ENCODE measurements at regions not wholly inside any gene's neighbourhood (a gene's known extent, or its start where the extent isn't known, plus 50 kb on each side); places are given as distances from the start of the nearest gene placed in this dataset.
"Not testable (repeated sequence)": the region's sequence is repeated elsewhere in the genome, so short reads cannot be mapped to it uniquely, and the experiment has no call there.

DNA sequence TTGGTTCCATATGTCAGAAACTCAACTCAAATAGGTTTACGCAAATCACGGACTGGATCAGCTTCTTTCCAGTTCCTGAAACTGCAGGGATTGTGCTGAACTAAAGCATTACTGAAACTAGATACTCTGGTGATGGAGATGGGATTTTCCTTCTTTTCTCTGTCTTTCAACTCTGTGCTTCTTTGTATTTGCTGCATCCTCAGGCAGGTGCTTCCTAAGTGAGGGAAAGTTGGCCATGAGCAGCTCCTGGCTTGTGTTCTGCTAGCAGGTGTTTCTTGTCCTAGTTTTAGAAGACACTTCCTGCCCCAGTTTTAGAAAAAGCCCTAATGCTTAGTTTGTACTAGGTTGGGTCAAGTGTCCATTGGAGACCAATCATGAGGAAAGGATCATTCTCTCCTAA, 86.7 kb upstream of the USP24 start:
- no peak for DNase-seq (ENCODE audit: low read depth)
- TF ChIP-seq, protein P1, sequence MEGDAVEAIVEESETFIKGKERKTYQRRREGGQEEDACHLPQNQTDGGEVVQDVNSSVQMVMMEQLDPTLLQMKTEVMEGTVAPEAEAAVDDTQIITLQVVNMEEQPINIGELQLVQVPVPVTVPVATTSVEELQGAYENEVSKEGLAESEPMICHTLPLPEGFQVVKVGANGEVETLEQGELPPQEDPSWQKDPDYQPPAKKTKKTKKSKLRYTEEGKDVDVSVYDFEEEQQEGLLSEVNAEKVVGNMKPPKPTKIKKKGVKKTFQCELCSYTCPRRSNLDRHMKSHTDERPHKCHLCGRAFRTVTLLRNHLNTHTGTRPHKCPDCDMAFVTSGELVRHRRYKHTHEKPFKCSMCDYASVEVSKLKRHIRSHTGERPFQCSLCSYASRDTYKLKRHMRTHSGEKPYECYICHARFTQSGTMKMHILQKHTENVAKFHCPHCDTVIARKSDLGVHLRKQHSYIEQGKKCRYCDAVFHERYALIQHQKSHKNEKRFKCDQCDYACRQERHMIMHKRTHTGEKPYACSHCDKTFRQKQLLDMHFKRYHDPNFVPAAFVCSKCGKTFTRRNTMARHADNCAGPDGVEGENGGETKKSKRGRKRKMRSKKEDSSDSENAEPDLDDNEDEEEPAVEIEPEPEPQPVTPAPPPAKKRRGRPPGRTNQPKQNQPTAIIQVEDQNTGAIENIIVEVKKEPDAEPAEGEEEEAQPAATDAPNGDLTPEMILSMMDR (IDR thresholded peaks at IDR 0.05; ENCODE audit: insufficient read depth, low read depth, low read length) = no peak
- no peak overlapping the region for H3K4me3 ChIP-seq (ENCODE audit: low read depth, low read length)

DNA sequence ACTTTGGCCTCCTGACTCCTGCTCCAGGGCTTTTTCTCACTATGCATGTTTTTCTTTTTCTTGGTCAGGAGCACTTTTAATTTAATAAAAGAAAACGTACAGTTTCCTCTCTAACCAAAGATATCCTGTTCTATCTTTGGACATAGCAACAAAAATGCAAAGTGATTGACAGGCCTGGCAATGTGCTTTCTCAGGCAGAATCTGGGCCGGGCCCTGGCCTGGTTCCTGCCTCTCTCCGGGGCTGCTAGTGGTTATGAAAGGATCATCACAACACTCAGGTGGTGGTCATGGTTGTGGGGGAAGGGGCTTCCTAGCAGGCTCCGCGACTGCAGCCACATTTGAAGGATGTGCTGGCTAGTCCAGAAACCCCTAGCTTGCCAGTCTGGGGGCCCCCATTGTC, 85.8 kb upstream of the USP24 start:
- H3K4me3 ChIP-seq (ENCODE audit: low read depth, low read length) = no peak overlapping the region
- DNase-seq (ENCODE audit: low read depth) = no peak
- TF ChIP-seq, protein P1 (IDR thresholded peaks at IDR 0.05; ENCODE audit: insufficient read depth, low read depth, low read length) = no peak

DNA sequence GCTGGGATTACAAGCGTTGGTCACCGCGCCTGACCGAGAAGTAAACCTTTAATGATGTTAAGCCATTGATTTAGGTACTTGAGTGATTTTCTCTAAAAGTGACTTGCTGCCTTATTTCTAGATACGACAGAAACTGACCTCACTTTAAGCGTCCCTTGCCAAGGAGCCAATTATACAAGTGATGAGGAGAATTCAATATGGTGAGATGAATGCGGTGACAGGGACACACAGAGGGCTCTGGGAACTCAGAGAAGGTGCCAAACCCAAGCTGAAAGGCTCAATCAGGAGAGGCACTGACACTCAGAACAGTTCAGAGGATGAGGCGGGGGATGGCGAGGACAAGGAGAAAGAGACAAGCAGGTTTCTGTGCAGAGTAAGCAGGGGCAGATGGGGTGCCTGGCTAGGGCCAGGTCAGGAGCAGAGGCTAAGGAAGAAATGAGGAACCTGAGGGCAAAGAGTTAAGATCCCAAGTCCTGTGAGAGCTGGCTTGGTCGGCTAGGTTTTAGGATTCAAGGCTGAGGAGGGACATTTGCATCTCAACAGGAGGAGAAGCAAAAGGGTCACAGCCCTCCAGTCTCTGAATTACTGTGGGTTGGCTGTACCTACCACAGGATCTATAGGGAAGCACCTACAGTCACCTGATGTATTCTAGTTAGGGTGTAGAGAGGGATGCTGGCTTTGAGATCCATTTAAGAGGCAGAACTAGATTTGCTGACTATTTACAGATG, 83.2 kb upstream of the USP24 start:
- DNase-seq (ENCODE audit: low read depth) = no peak
- H3K4me3 ChIP-seq (ENCODE audit: low read depth, low read length) = no peak overlapping the region
- TF ChIP-seq, protein P1 (IDR thresholded peaks at IDR 0.05; ENCODE audit: insufficient read depth, low read depth, low read length) = no peak

DNA sequence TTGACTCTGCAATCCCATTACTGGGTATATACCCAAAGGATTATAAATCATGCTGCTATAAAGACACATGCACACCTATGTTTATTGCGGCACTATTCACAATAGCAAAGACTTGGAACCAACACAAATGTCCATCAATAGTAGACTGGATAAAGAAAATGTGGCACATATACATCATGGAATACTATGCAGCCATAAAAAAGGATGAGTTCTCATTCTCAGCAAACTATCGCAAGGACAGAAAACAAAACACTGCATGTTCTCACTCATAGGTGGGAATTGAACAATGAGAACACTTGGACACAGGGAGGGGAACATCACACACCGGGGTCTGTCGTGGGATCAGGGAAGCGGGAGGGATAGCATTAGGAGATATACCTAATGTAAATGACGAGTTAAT, 81.1 kb upstream of the USP24 start:
- not testable (repeated sequence) for H3K4me3 ChIP-seq (ENCODE audit: low read depth, low read length); DNase-seq (ENCODE audit: low read depth)

DNA sequence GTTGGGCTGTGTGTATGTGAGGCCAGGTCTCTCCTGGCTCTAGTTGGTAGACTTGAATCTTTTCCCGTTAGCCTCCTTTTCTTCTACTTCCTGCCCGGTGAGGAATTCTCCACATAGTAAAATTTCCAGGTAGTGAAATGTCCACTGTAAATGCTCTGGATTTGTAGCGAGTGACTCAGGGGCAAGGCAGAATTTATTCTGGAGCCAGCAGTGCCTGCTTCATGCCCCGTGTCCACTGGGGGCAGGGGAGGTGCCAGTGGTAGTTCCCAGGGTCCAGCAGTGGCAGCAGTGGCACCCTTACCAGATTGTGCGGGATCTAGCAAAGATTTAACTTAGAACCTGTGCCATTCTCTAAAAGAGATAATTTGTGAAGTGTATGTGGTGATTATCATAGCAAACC, 74.5 kb upstream of the USP24 start:
- TF ChIP-seq, protein P1 (IDR thresholded peaks at IDR 0.05; ENCODE audit: insufficient read depth, low read depth, low read length) = no peak
- DNase-seq (ENCODE audit: low read depth) = no peak
- no peak overlapping the region for H3K4me3 ChIP-seq (ENCODE audit: low read depth, low read length)

DNA sequence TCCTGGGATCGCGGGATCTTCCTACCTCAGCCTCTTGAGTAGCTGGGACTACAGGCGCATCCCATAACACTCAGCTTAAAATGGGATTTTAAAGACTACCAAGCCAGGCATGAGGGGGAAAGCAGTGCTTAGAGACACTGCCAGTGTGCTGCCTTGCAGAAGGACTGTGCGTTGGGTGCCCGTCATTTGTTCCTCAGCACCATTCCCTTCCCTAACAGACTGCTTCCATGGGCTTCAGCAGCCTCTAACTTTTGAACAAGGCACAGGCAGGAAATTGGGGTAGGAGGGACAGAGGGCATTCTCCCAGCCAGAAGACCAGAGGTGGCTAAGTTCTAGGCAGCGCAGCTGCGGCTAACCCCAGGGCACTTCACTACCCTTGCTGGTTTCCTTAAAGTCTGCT, 73.9 kb upstream of the USP24 start:
- H3K4me3 ChIP-seq (ENCODE audit: low read depth, low read length) = no peak overlapping the region
- TF ChIP-seq, protein P1 (IDR thresholded peaks at IDR 0.05; ENCODE audit: insufficient read depth, low read depth, low read length) = no peak
- no peak for DNase-seq (ENCODE audit: low read depth)

DNA sequence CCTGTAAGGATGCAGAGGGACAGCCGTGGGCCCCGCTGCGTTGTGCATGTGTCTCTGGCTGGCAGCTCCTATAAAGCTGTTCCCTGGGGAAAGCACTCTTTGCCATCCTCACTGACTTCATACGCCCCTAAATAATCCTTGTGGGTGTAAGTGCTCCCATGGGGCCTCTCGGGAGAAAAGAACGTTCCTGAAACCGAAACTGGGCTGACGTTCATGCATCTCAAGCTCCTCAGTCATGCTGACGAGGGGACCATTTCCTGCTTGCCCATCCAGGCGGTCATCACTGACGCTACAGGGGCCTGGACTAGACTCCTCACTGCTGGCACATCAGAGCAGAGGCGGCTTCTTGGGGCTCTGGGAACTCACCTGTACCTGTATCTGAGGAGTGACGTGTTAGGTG, 73.1 kb upstream of the USP24 start:
- H3K4me3 ChIP-seq (ENCODE audit: low read depth, low read length) = peak overlapping the region; percentile 26
- DNase-seq (ENCODE audit: low read depth) = peak; percentile 80
- TF ChIP-seq, protein P1 (IDR thresholded peaks at IDR 0.05; ENCODE audit: insufficient read depth, low read depth, low read length) = no peak
